ENCODE measurements at regions not wholly inside any gene's neighbourhood (a gene's known extent, or its start where the extent isn't known, plus 50 kb on each side); places are given as distances from the start of the nearest gene placed in this dataset.

GRCh38 chr14:53701108-53701875 lies 255.3 kb downstream of the BMP4 start:
- intact Hi-C loops (cut with DNase I) = no loop called here
- no peak overlapping the region for H3K27ac ChIP-seq
- H3K4me3 ChIP-seq = no peak overlapping the region
- H3K9me3 ChIP-seq = no peaks in the 10 kb centered on the region
- ATAC-seq = no peak
- H3K4me1 ChIP-seq = no peaks in the 10 kb centered on the region
- no peak for DNase-seq
- no peaks in the 10 kb centered on the region for H3K27me3 ChIP-seq
- no peaks in the 10 kb centered on the region for H3K36me3 ChIP-seq
- no peak for TF ChIP-seq CTCF (IDR thresholded peaks at IDR 0.05)

- ATAC-seq = no peak
- no peak for TF ChIP-seq CTCF (IDR thresholded peaks at IDR 0.05)
- intact Hi-C loops (cut with DNase I) = no loop called here
- Histone ChIP-seq H3K36me3 (no peaks in the 10 kb centered on the region), H3K9me3 (no peaks in the 10 kb centered on the region), H3K27me3 (no peaks in the 10 kb centered on the region), H3K27ac (no peak overlapping the region), H3K4me1 (no peaks in the 10 kb centered on the region), H3K4me3 (no peak overlapping the region)
- DNase-seq = no peak
These were observed 260.2 kb downstream of the BMP4 start for GRCh38 chr14:53696217-53696965.

- no peak for DNase-seq
- no peak for TF ChIP-seq CTCF (IDR thresholded peaks at IDR 0.05)
These were observed 260.9 kb downstream of the BMP4 start for GRCh38 chr14:53695692-53696214.

GRCh38 chr14:53692885-53693284 lies 263.7 kb downstream of the BMP4 start:
- intact Hi-C loops (cut with DNase I) = no loop called here
- Histone ChIP-seq H3K4me3 (no peak overlapping the region), H3K9me3 (no peaks in the 10 kb centered on the region), H3K36me3 (no peaks in the 10 kb centered on the region), H3K27me3 (no peaks in the 10 kb centered on the region), H3K4me1 (no peaks in the 10 kb centered on the region), H3K27ac (no peak overlapping the region)
- ATAC-seq = no peak
- DNase-seq = no peak
- no peak for TF ChIP-seq CTCF (IDR thresholded peaks at IDR 0.05)

More at GRCh38 chr14:53695692-53696214, 260.9 kb downstream of the BMP4 start:
- intact Hi-C loops (cut with DNase I) = no loop called here
- H3K4me3 ChIP-seq = no peak overlapping the region
- no peaks in the 10 kb centered on the region for H3K4me1 ChIP-seq
- no peaks in the 10 kb centered on the region for H3K27me3 ChIP-seq
- H3K36me3 ChIP-seq = no peaks in the 10 kb centered on the region
- ATAC-seq = no peak
- no peaks in the 10 kb centered on the region for H3K9me3 ChIP-seq
- H3K27ac ChIP-seq = no peak overlapping the region

- H3K36me3 ChIP-seq = no peaks in the 10 kb centered on the region
- TF ChIP-seq CTCF (IDR thresholded peaks at IDR 0.05) = no peak
- intact Hi-C loops (cut with DNase I) = no loop called here
- no peaks in the 10 kb centered on the region for H3K9me3 ChIP-seq
- no peaks in the 10 kb centered on the region for H3K27me3 ChIP-seq
- H3K27ac ChIP-seq = no peak overlapping the region
- no peak for DNase-seq
- H3K4me3 ChIP-seq = no peak overlapping the region
- ATAC-seq = no peak
- H3K4me1 ChIP-seq = no peaks in the 10 kb centered on the region
These were observed 264.2 kb downstream of the BMP4 start for GRCh38 chr14:53692451-53692850.

Measured in upper lobe of right lung (tissue), 1 donor.